ENCODE measurements at regions not wholly inside any gene's neighbourhood (a gene's known extent, or its start where the extent isn't known, plus 50 kb on each side); places are given as distances from the start of the nearest gene placed in this dataset.

- TF ChIP-seq HDGF (IDR thresholded peaks at IDR 0.05) (no peak), ZZZ3 (IDR thresholded peaks at IDR 0.05) (no peak), C11orf30 (IDR thresholded peaks at IDR 0.05; ENCODE audit: low read depth) (no peak), NFYB (IDR thresholded peaks at IDR 0.05; ENCODE audit: extremely low read depth, insufficient read length) (no peak), MYBL2 (IDR thresholded peaks at IDR 0.05; ENCODE audit: low read depth) (no peak), MYBL2 (CRISPR knock-in tag; IDR thresholded peaks at IDR 0.05; ENCODE audit: borderline replicate concordance) (no peak), SRSF7 (optimal IDR thresholded peaks at IDR 0.05; ENCODE audit: low read depth, low read length) (no peak), RFX7 (CRISPR knock-in tag; IDR thresholded peaks at IDR 0.05) (no peak), TFAP4 (CRISPR knock-in tag; IDR thresholded peaks at IDR 0.05; ENCODE audit: borderline replicate concordance) (no peak), OTX1 (CRISPR knock-in tag; IDR thresholded peaks at IDR 0.05) (peak; percentile 78; the same call in 1 of the 2 replicates), BRD9 (IDR thresholded peaks at IDR 0.05; ENCODE audit: low read depth, partially characterized antibody) (no peak), PCBP2 (IDR thresholded peaks at IDR 0.05; ENCODE audit: low read depth, low read length, poor library complexity, severe bottlenecking) (no peak), PHB2 (IDR thresholded peaks at IDR 0.05; ENCODE audit: low read depth) (no peak), PML (IDR thresholded peaks at IDR 0.05; ENCODE audit: low read length) (0 out of 2 replicates have a peak, but pooled peaks have one; percentile 18), PTTG1 (tag; IDR thresholded peaks at IDR 0.05; ENCODE audit: low read depth) (peak; percentile 49; the same call in 1 of the 2 replicates), ZNF717 (CRISPR knock-in tag; IDR thresholded peaks at IDR 0.05) (no peak), RAD51 (IDR thresholded peaks at IDR 0.05; ENCODE audit: borderline replicate concordance, low read depth) (no peak), ZNF224 (CRISPR knock-in tag; IDR thresholded peaks at IDR 0.05) (no peak), MCM2 (IDR thresholded peaks at IDR 0.05; ENCODE audit: low read depth) (no peak), TAL1 (IDR thresholded peaks at IDR 0.05) (no peak), NFXL1 (CRISPR knock-in tag; IDR thresholded peaks at IDR 0.05) (0 out of 2 replicates have a peak, but pooled peaks have one; percentile 49), CAMTA2 (CRISPR knock-in tag; conservative IDR thresholded peaks at IDR 0.05) (no peak), HBP1 (CRISPR knock-in tag; IDR thresholded peaks at IDR 0.05) (0 out of 2 replicates have a peak, but pooled peaks have one; percentile 58)
- TF ChIP-seq, protein P1, sequence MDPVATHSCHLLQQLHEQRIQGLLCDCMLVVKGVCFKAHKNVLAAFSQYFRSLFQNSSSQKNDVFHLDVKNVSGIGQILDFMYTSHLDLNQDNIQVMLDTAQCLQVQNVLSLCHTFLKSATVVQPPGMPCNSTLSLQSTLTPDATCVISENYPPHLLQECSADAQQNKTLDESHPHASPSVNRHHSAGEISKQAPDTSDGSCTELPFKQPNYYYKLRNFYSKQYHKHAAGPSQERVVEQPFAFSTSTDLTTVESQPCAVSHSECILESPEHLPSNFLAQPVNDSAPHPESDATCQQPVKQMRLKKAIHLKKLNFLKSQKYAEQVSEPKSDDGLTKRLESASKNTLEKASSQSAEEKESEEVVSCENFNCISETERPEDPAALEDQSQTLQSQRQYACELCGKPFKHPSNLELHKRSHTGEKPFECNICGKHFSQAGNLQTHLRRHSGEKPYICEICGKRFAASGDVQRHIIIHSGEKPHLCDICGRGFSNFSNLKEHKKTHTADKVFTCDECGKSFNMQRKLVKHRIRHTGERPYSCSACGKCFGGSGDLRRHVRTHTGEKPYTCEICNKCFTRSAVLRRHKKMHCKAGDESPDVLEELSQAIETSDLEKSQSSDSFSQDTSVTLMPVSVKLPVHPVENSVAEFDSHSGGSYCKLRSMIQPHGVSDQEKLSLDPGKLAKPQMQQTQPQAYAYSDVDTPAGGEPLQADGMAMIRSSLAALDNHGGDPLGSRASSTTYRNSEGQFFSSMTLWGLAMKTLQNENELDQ (CRISPR knock-in tag; IDR thresholded peaks at IDR 0.05; ENCODE audit: borderline replicate concordance): no peak
- TF ChIP-seq, protein P2, sequence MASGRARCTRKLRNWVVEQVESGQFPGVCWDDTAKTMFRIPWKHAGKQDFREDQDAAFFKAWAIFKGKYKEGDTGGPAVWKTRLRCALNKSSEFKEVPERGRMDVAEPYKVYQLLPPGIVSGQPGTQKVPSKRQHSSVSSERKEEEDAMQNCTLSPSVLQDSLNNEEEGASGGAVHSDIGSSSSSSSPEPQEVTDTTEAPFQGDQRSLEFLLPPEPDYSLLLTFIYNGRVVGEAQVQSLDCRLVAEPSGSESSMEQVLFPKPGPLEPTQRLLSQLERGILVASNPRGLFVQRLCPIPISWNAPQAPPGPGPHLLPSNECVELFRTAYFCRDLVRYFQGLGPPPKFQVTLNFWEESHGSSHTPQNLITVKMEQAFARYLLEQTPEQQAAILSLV (tag; IDR thresholded peaks at IDR 0.05): no peak
Observed at GRCh38 chr1:234781241-234782065, 171.5 kb upstream of the IRF2BP2 start (continued).

Data from K562 (cell line).